NCI-H526 (cell line): ENCODE measurements at regions not wholly inside any gene's neighbourhood (a gene's known extent, or its start where the extent isn't known, plus 50 kb on each side); places are given as distances from the start of the nearest gene placed in this dataset.

Experiments
- DNase-seq, 2 experiments: peaks; one replicate each; lab custom pipeline; 2025; lab: John Stamatoyannopoulos, UW

DNA sequence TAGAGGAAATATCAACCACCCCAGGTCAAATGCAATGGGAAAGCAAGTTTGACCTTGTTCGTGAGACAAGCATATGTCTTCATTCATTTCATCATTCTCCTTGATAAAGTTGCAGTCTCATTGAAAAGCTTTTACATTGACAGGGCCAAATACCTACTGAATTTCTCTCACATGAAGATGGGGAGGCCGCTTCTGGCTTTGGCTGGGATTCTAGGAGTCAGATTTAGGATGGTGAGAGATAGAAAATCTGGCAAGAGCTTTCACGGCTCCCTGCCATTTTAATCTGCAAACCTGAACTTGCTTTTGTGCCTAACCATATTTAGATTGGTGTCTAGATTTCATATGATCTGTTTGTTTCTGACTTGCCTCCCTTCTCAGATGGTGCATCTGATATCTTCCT lies 88.0 kb downstream of the TMEM100 start:
- DNase-seq: no peak

DNA sequence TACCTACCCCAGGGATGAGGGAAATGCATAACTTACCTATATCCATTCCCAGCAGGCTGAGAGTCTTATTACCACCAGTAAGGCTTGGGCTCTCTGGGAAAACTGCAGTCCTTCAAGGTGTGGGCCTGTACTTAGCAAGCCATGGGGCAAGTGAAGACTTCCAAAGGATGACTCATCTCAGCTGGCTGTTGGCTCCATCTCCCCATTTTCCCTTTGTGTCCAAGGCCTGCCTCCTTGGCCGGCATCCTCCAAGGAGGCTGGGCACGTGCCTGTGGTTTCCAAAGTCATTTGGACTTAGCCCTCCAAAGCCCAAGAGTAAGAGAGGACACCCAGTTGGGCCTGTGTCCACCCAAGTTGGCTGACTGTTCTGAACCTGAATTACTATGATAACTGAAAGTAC lies 89.8 kb downstream of the TMEM100 start:
- no peak for DNase-seq

- no peak for DNase-seq
These were observed 90.4 kb downstream of the TMEM100 start for GRCh38 chr17:55632236-55632635.

GRCh38 chr17:55629995-55630394 lies 92.7 kb downstream of the TMEM100 start:
- no peak for DNase-seq

DNA sequence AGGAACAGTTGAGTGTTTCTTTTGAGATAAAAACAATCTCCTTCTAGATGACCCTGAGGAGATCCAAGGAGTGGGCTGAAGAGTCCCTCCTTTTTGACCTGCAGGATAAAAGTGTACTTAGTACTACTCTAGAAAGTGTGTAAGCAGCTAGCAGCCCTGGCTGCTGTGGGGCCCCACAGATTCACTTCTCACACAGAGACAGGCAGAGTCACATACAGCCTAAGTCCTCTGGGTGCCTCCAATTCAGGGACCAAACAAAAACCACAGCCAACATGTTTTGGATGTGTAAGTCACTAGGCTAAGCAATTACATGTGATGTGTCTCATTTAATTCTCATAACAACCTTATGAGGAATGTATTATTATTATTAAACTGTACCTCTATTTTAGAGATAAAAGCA lies 97.1 kb downstream of the TMEM100 start:
- DNase-seq: no peak

DNA sequence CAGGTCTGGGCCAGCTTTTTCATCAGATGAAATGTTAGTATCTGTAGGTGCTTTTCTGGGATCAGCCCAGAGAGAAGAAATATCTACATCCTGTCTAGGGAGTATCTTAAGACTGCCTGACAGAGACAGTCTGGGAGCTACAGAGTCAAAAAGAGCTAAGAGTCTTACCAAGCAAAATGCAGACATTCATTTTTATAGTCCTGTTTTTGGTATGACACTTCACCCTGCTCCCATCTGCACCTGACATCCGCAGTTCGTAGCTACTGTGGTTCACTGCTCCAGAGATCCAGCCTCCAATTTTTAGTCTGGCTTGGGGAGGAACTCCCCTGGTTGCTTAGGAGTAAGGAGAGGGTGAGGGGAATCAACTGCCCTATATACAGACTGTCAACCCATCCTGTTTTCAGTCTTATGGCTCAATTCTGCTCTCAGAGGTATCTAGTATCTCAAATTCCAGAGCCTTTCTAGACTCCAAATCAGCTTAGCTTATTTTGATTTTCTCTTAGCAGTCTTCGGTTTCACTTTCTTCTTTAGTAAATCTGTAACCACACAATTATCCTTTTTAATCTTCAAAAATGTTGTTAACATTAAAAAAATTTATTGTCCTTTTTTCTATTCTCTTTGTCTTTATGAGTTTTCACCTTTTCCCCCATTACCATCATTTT lies 97.8 kb downstream of the TMEM100 start:
- DNase-seq: no peak

DNA sequence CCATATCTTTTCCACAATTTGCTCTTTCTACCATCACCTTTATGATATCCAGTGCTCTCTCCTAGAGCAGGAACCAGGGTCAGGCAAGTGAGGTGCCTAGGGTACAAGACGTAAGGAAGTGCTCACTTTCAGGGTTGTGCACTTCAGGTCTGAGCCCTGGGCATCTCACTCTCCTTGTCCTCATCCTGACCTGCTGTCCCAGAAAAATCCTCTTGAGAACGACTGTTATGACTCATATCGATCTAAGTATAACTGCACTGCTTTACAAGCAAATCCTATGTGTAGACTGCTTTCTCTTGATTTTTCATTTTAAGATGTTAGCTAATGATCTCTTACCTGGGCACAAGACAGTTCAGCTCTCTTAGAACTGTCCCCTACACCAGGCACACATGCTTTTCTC lies 100.1 kb downstream of the TMEM100 start:
- no peak for DNase-seq

- DNase-seq: no peak
These were observed 101.7 kb downstream of the TMEM100 start for GRCh38 chr17:55620945-55621344.

DNA sequence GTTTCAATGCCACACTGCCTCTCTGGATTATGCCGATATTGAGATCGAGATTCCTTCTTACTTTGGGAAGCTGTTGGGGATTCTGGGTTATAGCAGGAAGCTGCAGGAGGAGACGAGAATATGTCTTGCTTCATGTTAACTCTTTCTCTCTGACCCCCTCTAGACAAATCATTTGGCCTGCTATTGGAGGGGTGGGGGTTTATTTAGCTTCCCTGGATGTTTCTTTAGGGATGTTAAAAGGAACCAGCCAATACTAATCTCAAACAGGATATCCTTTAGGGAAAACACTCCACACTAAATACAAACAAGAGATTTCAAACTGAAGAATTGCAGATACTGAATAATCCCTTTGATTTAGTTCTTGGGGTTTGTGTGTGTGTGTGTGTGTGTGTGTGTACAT lies 102.6 kb downstream of the TMEM100 start:
- DNase-seq: no peak

GRCh38 chr17:55617441-55617840 lies 105.2 kb downstream of the TMEM100 start:
- DNase-seq: no peak

- no peak for DNase-seq
These were observed 102.8 kb upstream of the SMIM36 start for GRCh38 chr17:55614061-55614460.

GRCh38 chr17:55612691-55613141 lies 101.5 kb upstream of the SMIM36 start:
- DNase-seq: no peak

- no peak for DNase-seq
These were observed 96.6 kb upstream of the SMIM36 start for GRCh38 chr17:55607731-55608341.

DNA sequence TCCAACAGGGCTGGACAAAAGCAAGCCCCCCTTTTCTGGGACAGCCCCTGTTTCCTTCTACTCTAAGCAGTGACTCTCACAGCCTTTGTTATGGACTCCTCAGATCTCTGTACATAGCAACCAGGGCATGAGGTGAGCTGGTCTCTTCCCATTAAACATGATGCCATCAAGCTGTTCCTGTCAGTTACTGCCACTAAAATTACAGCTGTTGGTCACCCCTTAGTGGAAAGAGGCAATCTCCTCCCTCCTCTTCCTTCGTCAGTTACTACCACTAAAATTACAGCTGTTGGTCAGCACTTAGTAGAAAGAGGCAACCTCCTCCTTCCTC lies 95.2 kb upstream of the SMIM36 start:
- DNase-seq: no peak

DNA sequence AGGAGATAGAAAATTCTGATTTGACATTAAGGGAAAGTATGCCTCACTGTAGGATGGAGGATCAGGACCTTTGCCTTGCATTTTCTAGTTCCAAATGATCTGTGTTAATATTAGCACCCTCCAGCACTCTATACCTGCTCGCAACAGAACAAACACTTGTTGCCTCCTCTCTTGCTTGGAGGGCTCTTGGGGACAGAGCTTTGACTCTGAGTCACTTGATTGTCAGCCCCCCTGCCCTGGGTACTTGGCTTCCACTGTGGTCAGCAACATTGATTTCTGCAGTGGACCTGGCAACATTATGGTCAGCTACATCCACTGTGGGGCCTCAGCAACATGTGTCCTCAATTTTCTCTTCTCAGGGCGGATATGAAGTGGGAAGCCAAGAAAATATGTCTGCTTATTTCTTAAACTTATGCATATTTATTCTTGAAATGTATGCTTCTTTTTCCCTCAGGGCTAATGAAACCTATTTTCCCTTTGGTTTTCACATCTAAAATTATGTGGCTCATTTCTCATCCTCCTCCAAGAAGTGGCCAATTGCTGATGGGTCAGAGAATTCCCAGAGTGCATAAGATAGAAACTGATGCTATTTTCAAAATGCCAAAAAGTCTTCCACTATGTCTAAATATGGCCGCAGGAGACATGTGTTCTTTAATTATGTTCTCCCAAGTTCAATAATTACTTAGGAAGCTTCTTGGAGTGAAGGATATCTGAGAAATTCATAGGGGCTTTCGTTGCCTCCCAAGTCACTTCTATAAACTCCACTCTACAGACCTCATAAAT lies 94.6 kb upstream of the SMIM36 start:
- DNase-seq: no peak

GRCh38 chr17:55601874-55602364 lies 90.7 kb upstream of the SMIM36 start:
- DNase-seq: peak; percentile 29 to 36

DNA sequence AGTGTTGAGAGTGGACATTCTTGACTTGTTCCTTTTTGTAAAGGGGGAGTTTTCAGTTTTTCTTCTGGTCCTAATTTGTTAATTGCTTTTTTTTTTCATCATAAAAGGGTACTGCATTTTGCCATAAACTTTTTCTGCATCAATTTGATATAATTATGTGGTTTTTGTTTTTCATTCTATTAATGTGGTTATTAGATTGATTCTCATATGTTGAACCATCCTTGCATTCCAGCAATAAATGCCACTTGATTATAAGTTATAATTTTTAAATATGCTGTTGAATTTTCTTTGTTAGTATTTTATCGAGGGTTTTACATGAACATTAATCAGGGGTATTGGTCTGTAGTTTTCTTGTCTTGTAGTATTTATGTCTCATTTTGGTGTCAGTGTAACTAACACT lies 87.2 kb upstream of the SMIM36 start:
- no peak for DNase-seq

DNA sequence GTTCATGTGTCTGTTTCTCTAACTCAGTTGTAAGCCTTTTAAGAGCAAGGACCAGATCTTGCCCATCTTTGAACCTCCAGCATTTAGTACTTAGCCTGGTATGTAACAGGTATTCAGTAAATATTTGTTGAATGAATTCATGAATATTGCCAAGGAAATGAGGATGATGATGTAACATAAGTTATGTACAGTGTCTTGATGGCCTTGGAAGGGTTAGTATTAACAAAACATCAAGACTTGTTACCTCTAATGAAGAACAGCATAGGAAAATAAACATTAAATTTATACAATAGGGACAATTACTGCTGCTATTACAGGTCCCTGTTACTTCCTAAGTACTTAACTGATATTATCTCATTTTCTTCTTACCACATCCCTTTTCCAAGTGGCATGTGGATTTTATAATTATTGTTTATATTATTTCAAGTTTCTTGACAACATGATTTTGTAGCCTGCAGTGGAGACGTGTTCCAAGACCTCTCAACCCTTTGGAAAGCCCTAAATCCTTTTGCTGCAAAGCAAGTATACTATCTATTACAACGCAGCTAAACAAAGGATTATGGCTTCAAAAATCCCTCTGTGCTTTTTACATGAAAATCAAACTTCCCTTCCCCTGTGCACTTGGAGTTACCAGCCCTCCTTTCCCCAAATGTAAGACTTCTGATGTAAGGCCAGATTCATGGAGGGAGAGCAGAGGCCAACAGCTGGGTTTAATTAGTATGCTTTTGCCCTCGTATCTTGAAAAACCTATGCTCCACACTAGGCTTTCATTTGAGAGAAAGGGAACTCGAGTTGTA lies 77.4 kb upstream of the SMIM36 start:
- no peak for DNase-seq

- DNase-seq: no peak
These were observed 76.4 kb upstream of the SMIM36 start for GRCh38 chr17:55587608-55588139.

- no peak for DNase-seq
These were observed 74.4 kb upstream of the SMIM36 start for GRCh38 chr17:55585629-55586028.

DNA sequence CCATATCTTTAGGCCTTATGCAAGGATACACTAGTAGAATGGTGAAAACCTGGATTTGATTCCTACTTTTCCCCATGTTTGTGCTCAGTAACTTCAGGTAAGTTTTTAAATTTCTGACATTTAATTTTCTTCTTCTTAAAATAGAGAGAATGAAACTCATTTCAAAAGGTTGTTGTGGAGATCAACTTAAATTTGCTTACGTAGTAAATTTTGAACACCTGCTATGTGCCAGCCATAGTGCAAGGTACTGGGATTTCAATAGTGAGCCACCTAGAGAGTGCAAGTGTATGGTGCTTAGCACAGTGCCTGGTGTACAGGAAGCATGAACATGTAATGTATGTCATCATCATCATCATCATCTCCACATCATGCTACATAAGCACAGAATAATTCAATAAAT lies 73.6 kb upstream of the SMIM36 start:
- no peak for DNase-seq

- DNase-seq: no peak
These were observed 72.9 kb upstream of the SMIM36 start for GRCh38 chr17:55584055-55584685.
